Muscle layer of duodenum (tissue), 2 donors: ENCODE measurements at regions not wholly inside any gene's neighbourhood (a gene's known extent, or its start where the extent isn't known, plus 50 kb on each side); places are given as distances from the start of the nearest gene placed in this dataset.
"Not testable (repeated sequence)": the region's sequence is repeated elsewhere in the genome, so short reads cannot be mapped to it uniquely, and the experiment has no call there.

Experiments
- H3K27ac ChIP-seq: one replicate; pipeline ENCODE4 v1.7.0; 2013; ENCODE audit warnings: mild to moderate bottlenecking, low read length
- H3K27me3 ChIP-seq: one replicate; pipeline ENCODE4 v1.7.0; 2013; ENCODE audit warnings: low read depth, mild to moderate bottlenecking, control low read depth, low read length
- H3K36me3 ChIP-seq, 2 donors: one replicate each; pipeline ENCODE4 v1.7.0; 2013; ENCODE audit warnings: low read length in 2 of 2, control low read depth in 1 of 2, mild to moderate bottlenecking in 1 of 2; ENCODE audit not compliant: insufficient read depth in 2 of 2, control insufficient read depth in 1 of 2
- H3K4me1 ChIP-seq, 2 donors: one replicate each; pipeline ENCODE4 v1.7.0; 2013; ENCODE audit warnings: low read length in 2 of 2, mild to moderate bottlenecking in 2 of 2, control low read depth in 1 of 2, moderate library complexity in 1 of 2; ENCODE audit not compliant: insufficient read depth in 2 of 2, control insufficient read depth in 1 of 2
- H3K4me3 ChIP-seq, 2 donors: one replicate each; pipeline ENCODE4 v1.7.0; 2013; ENCODE audit warnings: low read length in 2 of 2, low read depth in 1 of 2, mild to moderate bottlenecking in 1 of 2
- H3K9me3 ChIP-seq, 2 donors: one replicate each; pipeline ENCODE4 v1.7.0; 2013; ENCODE audit warnings: low read length in 2 of 2, control low read depth in 1 of 2, mild to moderate bottlenecking in 1 of 2; ENCODE audit not compliant: control insufficient read depth in 1 of 2
- donor health status: healthy.

DNA sequence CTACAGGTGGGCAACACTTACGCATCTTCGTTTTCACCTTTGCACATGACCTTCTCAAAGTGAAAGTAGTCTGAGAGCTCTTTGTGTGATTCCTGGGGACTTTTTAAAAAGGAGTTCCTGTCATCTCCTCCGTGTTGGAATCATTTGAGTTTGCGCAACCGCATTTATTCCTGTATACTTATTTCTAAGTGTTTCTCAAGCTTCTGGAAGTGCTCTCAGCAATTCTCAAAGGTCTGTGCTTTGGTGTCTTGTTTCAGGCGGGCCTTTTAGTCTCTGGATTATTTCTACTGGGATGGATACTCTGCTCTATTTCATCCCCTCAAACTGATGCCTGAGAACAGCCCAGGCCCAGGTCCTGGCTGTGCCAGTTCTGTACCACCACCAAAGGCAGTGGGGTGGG lies 226.5 kb upstream of the TUT7 start:
- no peaks in the 10 kb centered on the region for H3K36me3 ChIP-seq

DNA sequence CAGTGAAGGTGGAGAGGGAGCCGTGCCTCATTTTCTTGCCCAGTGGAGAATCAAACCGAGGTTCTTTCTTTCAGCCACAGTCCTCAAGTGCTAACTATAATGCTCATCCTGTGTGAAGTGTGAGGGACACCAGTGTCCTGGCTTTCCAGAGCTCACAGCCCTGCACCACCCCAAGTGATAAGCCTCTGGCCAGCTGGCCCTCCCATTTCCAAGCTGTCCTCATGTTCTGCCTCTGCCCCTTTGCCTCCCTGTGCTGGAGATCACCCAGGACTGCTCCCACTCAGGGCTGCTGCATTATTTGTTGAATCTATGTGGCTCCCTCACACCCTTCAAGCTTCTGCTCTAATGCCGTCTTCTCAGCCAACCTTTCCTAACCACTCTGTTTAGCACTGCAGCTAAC lies 224.5 kb upstream of the TUT7 start:
- H3K36me3 ChIP-seq, result no peaks in the 10 kb centered on the region
- peaks cover 0 to 3% of the 10 kb centered on the region in 2 donors for H3K4me1 ChIP-seq
- no peaks in the 10 kb centered on the region for H3K27me3 ChIP-seq
- H3K9me3 ChIP-seq, result no peaks in the 10 kb centered on the region
- H3K27ac ChIP-seq, result no peak overlapping the region
- no peak overlapping the region for H3K4me3 ChIP-seq

More for the DNA sequence above, 226.5 kb upstream of the TUT7 start:
- H3K27ac ChIP-seq, result no peak overlapping the region
- peaks cover 0 to 7% of the 10 kb centered on the region in 2 donors for H3K4me1 ChIP-seq
- no peaks in the 10 kb centered on the region for H3K27me3 ChIP-seq
- H3K9me3 ChIP-seq, result no peaks in the 10 kb centered on the region
- no peak overlapping the region for H3K4me3 ChIP-seq

DNA sequence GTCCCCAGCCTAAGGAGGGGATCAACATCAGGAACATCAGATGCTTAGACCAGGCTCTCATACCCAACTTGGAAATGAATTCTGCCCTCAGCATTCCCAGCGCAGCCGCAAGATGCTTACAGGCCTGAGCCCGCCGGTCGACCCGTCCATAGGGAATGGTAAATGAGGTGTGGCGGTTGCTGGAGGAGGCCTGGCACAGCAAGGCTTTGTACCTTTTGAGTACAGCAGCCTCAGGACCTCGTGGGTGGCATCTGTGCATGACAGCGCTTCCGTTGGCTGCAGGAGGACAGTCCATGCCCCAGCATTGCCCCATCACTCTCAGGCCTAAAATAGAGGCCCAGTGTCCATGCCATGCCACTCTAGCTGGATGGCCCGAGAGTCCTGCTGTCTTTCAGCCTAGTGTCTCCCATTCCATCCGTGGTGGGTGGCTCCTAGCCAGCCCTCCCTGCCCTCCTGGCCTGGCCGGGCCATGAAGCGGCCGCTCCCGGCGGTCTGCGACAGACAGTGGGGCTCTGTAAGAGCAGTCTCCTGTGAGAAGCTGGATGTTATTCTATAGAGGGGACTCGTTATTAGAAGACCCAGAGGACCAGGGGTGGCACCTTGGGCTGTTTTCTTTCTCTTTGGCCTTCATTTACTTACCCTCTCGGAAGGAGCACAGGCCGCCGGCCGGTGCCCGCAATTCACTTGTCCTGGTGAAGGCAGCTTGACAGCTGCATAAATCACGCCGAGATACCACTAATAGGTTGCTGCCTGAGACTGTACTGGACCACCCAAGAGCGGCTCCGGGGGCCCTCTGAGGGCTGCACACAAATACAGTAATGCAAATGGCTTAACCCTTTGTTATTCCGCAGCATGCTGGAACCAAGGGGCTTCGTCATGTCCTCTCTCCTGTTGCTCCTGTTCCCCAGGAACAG lies 223.5 kb upstream of the TUT7 start:
- H3K36me3 ChIP-seq, result no peaks in the 10 kb centered on the region
- H3K27ac ChIP-seq, result no peak overlapping the region
- H3K27me3 ChIP-seq, result no peaks in the 10 kb centered on the region
- H3K4me3 ChIP-seq, result no peak overlapping the region
- H3K4me1 ChIP-seq, result peaks cover 0 to 3% of the 10 kb centered on the region in 2 donors
- no peaks in the 10 kb centered on the region for H3K9me3 ChIP-seq

DNA sequence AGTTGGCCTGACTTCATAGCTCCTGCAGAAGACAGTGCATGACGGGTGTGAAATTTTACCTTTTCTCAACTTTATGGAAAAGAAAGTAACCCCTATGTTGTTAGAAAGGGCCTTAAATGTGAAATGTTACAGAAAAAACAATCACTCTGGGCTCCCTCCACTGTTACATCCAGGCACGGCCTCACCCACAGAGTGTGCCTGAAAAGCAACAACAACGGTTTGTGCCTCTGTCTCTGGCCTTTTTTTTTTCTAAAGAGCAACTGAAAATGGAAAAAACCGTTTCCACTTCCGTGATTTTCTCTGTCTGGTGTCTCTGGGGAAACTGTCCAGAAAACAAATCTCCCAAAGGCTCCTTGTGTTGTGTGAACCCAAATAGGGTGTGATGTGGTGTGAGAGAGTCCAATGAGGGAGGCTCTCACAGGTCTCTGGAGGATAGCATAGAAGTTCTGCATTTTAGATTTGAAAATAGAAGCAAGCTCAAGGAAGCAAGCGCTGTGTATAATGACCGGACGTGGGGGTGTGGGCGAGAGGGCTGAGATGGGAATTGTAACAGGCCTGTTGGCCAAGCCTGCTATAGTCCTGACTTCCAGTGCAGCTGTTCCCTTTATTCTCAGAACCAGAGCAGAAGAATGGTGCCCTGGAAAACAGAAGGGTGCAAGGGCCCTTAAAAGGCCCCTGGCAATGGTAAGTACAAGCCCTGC lies 221.8 kb upstream of the TUT7 start:
- H3K9me3 ChIP-seq, result no peaks in the 10 kb centered on the region
- H3K36me3 ChIP-seq, result no peaks in the 10 kb centered on the region
- H3K4me1 ChIP-seq, result no peaks in the 10 kb centered on the region
- H3K4me3 ChIP-seq, result no peak overlapping the region
- H3K27me3 ChIP-seq, result no peaks in the 10 kb centered on the region
- H3K27ac ChIP-seq, result no peak overlapping the region

DNA sequence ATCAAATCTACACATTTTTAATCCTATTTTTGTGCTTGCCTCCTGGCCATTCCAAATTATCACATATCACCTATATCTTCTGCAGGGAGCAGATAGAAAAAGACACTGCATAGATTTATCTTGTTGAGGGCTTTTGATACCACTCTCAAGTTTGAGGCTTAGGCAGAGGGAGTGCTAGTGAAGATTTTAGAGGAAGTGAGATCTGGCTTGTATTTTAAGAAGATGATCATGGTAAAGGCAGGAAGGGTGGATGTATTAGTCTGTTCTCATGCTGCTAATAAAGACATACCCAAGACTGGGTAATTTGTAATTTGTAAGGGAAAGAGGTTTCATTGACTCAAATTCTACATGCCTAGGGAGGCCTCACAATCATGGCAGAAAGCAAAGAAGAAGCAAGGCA lies 220.9 kb upstream of the TUT7 start:
- no peaks in the 10 kb centered on the region for H3K27me3 ChIP-seq
- H3K27ac ChIP-seq, result no peak overlapping the region
- no peaks in the 10 kb centered on the region for H3K36me3 ChIP-seq

DNA sequence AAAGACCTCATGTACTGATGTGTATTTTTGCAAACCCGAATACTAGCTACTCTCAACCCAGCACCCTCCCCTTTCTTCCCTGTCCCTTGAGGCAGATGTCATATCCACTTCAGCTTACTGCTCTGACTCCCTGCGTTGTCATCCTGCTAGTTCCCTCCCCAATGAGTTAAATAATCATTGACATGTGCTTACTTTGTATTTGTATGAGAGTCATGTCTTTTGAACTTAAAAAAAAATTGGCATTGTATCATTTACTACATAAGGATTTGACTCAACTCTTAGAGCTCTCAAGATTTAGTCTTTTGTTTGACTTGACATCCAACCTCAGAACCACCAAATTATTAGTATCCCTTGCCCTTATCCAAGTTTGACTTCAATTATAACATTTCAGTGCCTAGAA lies 219.7 kb upstream of the TUT7 start:
- H3K9me3 ChIP-seq, result no peaks in the 10 kb centered on the region
- H3K36me3 ChIP-seq, result no peaks in the 10 kb centered on the region
- H3K27ac ChIP-seq, result no peak overlapping the region
- no peak overlapping the region for H3K4me3 ChIP-seq
- H3K4me1 ChIP-seq, result no peaks in the 10 kb centered on the region
- H3K27me3 ChIP-seq, result no peaks in the 10 kb centered on the region

More for the DNA sequence above, 220.9 kb upstream of the TUT7 start:
- Histone ChIP-seq H3K9me3 (no peaks in the 10 kb centered on the region), H3K4me3 (no peak overlapping the region), H3K4me1 (no peaks in the 10 kb centered on the region)

DNA sequence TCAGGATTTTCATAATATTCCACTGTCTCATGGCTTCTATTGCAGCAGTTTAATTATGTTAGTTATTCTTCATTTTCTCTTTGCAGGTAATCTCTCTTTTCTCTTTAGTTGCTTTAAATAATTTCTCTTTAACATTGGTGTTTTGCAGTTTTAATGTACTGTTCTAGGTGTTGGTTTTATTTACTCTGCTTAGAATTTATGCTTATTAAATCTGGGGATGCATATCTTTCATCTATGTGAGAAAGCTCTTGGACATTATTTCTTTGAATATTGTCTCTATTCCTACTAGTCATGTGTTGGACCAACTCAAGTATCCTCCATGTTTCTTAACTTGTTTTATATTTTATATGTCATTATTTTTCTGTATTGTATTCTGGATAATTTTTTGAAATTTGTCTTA lies 218.7 kb upstream of the TUT7 start:
- Histone ChIP-seq H3K4me1 (no peaks in the 10 kb centered on the region), H3K27ac (no peak overlapping the region), H3K4me3 (no peak overlapping the region), H3K36me3 (no peaks in the 10 kb centered on the region), H3K27me3 (no peaks in the 10 kb centered on the region), H3K9me3 (peaks cover 0 to 3% of the 10 kb centered on the region in 2 donors)

DNA sequence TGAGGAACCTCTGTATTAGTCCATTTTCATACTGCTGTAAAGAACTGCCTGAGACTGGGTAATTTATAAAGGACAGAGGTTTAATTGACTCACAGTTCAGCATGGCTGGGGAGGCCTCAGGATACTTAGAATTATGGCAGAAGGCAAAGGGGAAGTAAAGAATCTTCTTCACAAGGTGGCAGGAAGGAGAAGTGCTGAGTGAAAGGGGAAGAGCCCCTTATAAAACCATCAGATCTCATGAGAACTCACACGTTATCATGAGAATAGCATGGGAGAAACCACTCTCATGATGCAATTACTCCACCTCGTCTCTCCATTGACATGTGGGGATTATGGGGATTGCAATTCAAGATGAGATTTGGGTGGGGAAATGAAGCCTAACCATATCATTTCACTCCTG lies 211.4 kb upstream of the TUT7 start:
- H3K4me3 ChIP-seq, H3K27ac ChIP-seq, H3K9me3 ChIP-seq, H3K4me1 ChIP-seq, H3K27me3 ChIP-seq, H3K36me3 ChIP-seq: not testable (repeated sequence)

DNA sequence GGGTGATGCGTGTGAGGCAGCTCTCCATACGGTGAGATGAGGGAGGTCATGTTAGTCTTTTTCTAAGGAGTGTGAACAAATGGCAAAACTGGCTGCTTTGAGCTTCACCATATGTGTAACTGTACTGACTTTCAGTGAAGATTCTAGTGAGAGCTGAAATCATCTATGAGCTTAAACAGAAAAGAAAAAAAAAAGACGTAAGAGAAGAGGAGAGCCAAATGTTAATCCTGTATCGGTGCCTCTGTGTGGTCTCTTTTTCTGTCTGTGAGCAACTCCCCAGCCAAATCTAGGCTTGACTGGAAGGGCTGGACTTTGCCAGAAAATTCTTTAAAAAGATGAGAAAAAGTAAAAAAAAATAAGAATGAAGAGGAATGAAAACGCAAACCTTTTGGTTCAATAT lies 209.7 kb upstream of the TUT7 start:
- no peak overlapping the region for H3K27ac ChIP-seq
- H3K4me3 ChIP-seq, result no peak overlapping the region
- H3K4me1 ChIP-seq, result no peaks in the 10 kb centered on the region
- H3K27me3 ChIP-seq, result no peaks in the 10 kb centered on the region
- H3K9me3 ChIP-seq, result peaks cover 0 to 3% of the 10 kb centered on the region in 2 donors
- H3K36me3 ChIP-seq, result no peaks in the 10 kb centered on the region

DNA sequence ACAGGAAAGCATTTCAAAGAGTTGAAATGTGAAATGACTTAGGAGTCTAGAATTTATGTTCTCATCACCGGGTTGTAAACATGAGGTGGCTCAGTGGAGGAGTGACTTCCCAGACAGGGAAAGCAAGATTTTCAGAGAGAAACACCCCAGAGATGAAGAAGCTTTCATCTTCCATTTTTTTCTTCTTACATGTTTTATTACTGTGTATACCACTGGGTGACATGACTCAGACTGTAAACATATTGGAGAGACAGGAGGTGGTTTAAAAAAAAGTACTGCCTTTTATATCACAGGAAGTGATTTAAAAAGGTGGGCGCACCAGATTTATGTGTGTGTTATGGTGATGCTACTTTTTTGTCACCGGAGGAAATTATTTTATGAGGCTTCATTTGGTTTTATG lies 209.1 kb upstream of the TUT7 start:
- no peaks in the 10 kb centered on the region for H3K36me3 ChIP-seq
- no peak overlapping the region for H3K4me3 ChIP-seq
- peaks cover 0 to 2% of the 10 kb centered on the region in 2 donors for H3K9me3 ChIP-seq
- no peaks in the 10 kb centered on the region for H3K27me3 ChIP-seq
- H3K4me1 ChIP-seq, result no peaks in the 10 kb centered on the region
- no peak overlapping the region for H3K27ac ChIP-seq

DNA sequence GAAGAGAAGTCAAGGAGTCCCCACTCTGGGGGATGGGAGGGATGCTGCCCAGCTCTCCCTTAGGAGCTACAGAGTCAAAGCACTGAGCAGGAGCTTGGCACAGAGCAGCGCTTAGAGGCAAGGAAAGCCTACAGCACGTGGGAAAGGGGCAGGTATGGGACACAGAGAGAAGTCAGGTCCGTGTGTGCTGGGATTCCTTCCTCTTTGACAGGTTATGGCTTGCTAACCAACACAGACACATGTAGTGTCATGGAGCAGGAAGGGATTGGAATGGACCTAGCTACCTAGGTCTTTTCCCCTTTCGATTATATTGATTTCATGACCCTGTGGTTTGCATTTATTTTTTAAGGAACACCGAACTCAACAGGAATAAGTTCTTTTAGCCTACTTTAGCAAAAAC lies 208.5 kb upstream of the TUT7 start:
- H3K4me1 ChIP-seq, result no peaks in the 10 kb centered on the region
- H3K27me3 ChIP-seq, result no peaks in the 10 kb centered on the region
- H3K4me3 ChIP-seq, result no peak overlapping the region
- no peak overlapping the region for H3K27ac ChIP-seq
- no peaks in the 10 kb centered on the region for H3K9me3 ChIP-seq
- H3K36me3 ChIP-seq, result no peaks in the 10 kb centered on the region
